CD4-positive, alpha-beta memory T cell (primary cell): ENCODE measurements at regions not wholly inside any gene's neighbourhood (a gene's known extent, or its start where the extent isn't known, plus 50 kb on each side); places are given as distances from the start of the nearest gene placed in this dataset.
"Not testable (repeated sequence)": the region's sequence is repeated elsewhere in the genome, so short reads cannot be mapped to it uniquely, and the experiment has no call there.

Experiments used
- CTCF ChIA-PET: fragments of 350-600 bp; sonication (Branson Sonifier 250); formaldehyde crosslinking; loops from one replicate; lab custom pipeline; 2021; ENCODE audit warnings: inconsistent platforms; ENCODE audit not compliant: partially characterized antibody; lab: Charles Lee
- POLR2A ChIA-PET: fragments of 350-600 bp; sonication (Branson Sonifier 250); formaldehyde crosslinking; loops from one replicate; lab custom pipeline; 2021; ENCODE audit not compliant: partially characterized antibody; lab: Charles Lee
- DNase-seq, 5 donors: peaks; one replicate each; pipeline versions ENCODE4 v3.0.0 to v3.0.0-alpha.2; 2020 to 2022; ENCODE audit warnings: mixed read lengths in 1 of 5
- H3K27ac ChIP-seq: one replicate; pipeline ENCODE4 v1.7.0; 2013; ENCODE audit warnings: low read depth, low read length
- H3K27me3 ChIP-seq: 2 replicates; pipeline ENCODE4 v1.7.0; 2013; ENCODE audit warnings: mild to moderate bottlenecking, low read length, moderate library complexity; ENCODE audit not compliant: insufficient read depth
- H3K36me3 ChIP-seq: 2 replicates; pipeline ENCODE4 v1.7.0; 2013; ENCODE audit warnings: mild to moderate bottlenecking, low read length, moderate library complexity; ENCODE audit not compliant: insufficient read depth
- H3K4me1 ChIP-seq: 2 replicates; pipeline ENCODE4 v1.7.0; 2013; ENCODE audit warnings: mild to moderate bottlenecking, low read length, moderate library complexity; ENCODE audit not compliant: insufficient read depth
- H3K4me3 ChIP-seq, 2 donors: one replicate each; pipeline ENCODE4 v1.7.0; 2013; ENCODE audit warnings: low read length in 2 of 2, mild to moderate bottlenecking in 1 of 2
- H3K9me3 ChIP-seq, 2 donors: one replicate each; pipeline ENCODE4 v1.7.0; 2013; ENCODE audit warnings: low read length in 2 of 2, control low read depth in 1 of 2; ENCODE audit not compliant: control insufficient read depth in 1 of 2
- H3K27ac Mint-ChIP-seq, 7 donors: one replicate each; pipeline ENCODE4 v1.8.0; 2020 to 2021; ENCODE audit warnings: mixed read lengths in 7 of 7, mild to moderate bottlenecking in 6 of 7, inconsistent platforms in 3 of 7, moderate library complexity in 3 of 7
- H3K27me3 Mint-ChIP-seq, 2 donors: one replicate each; pipeline ENCODE4 v1.8.0; 2020 to 2021; ENCODE audit warnings: mixed read lengths in 2 of 2
- H3K36me3 Mint-ChIP-seq, 2 donors: one replicate each; pipeline ENCODE4 v1.8.0; 2020 to 2021; ENCODE audit warnings: mixed read lengths in 2 of 2, inconsistent platforms in 1 of 2, mild to moderate bottlenecking in 1 of 2
- H3K4me1 Mint-ChIP-seq, 4 donors: one replicate each; pipeline ENCODE4 v1.8.0; 2020 to 2021; ENCODE audit warnings: mixed read lengths in 4 of 4, mild to moderate bottlenecking in 1 of 4
- H3K4me3 Mint-ChIP-seq, 8 donors: one replicate each; pipeline ENCODE4 v1.8.0; 2020 to 2021; ENCODE audit warnings: mixed read lengths in 8 of 8, mild to moderate bottlenecking in 7 of 8, moderate library complexity in 6 of 8, inconsistent platforms in 3 of 8
- H3K9me3 Mint-ChIP-seq, 8 donors: one replicate each; pipeline ENCODE4 v1.8.0; 2020 to 2021; ENCODE audit warnings: mixed read lengths in 8 of 8, mild to moderate bottlenecking in 5 of 8, inconsistent platforms in 3 of 8, moderate library complexity in 1 of 8
- intact Hi-C: fragments of 100-400 bp; cut with micrococcal nuclease; formaldehyde crosslinking; loops from one replicate; pipeline ENCODE4 v1.15.1; 2023

GRCh38 chrX:127207326-127207725 is 387.8 kb downstream of the PRR32 start:
- no peaks in the 10 kb centered on the region for H3K36me3 ChIP-seq
- Mint-ChIP-seq H3K9me3 (peaks cover 0 to 5% (median 3%) of the 10 kb centered on the region in 8 donors), H3K27me3 (no peaks in the 10 kb centered on the region), H3K4me3 (no peak overlapping the region), H3K27ac (no peak overlapping the region), H3K36me3 (no peaks in the 10 kb centered on the region), H3K4me1 (no peaks in the 10 kb centered on the region)
- intact Hi-C loops, result no loop called here
- no peak for DNase-seq
- no peak overlapping the region for H3K27ac ChIP-seq
- H3K4me1 ChIP-seq, result no peaks in the 10 kb centered on the region
- no peaks in the 10 kb centered on the region for H3K27me3 ChIP-seq
- no peak overlapping the region for H3K4me3 ChIP-seq
- ChIA-PET CTCF (no interaction called here), POLR2A (no interaction called here)
- no peaks in the 10 kb centered on the region for H3K9me3 ChIP-seq

DNA sequence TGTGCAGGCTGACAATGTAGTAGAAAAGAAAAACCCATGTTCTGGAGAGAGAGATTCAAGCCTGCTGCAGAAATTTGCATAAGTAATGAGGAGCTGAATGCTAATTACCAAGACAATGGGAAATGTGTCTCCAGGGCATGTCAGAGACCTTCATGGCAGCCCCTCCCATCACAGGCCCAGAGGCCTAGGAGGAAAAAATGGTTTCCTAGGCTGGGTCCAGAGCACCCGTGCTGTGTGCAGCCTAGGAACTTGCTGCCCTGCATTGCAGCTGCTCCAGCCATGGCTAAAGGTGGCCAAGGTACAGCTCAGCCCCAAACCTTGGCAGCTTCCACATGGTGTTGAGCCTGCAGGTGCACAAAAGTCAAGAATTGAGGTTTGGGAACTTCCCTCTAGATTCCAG is 402.3 kb downstream of the PRR32 start:
- H3K27me3 Mint-ChIP-seq, H3K36me3 Mint-ChIP-seq, POLR2A ChIA-PET: not testable (repeated sequence)

DNA sequence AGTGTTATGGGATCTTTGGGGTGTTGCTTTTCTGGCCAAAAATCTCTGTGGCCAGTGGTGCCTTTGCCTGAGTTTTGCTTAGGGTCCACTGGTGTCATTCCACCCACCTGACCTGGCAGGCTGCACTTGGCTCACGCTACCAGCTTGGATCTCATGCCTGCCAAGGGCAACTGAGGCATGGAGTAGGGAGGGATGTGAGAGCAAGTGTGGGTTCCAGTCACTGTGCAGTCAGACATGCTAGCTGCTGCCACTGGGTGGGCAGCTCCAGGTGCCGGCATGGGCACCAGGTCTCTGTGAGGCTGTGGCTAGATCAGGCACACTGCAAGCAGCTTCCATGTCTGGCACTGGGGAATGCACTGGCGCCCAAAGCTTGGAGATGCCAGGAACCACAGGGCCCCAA is 424.1 kb downstream of the PRR32 start:
- CTCF ChIA-PET, result no interaction called here
- no peak overlapping the region for H3K27ac ChIP-seq
- no peak overlapping the region for H3K27ac Mint-ChIP-seq
- no peaks in the 10 kb centered on the region for H3K4me1 Mint-ChIP-seq
- H3K36me3 ChIP-seq, result no peaks in the 10 kb centered on the region
- H3K27me3 Mint-ChIP-seq, result no peaks in the 10 kb centered on the region
- no peaks in the 10 kb centered on the region for H3K36me3 Mint-ChIP-seq
- H3K4me1 ChIP-seq, result no peaks in the 10 kb centered on the region
- intact Hi-C loops, result no loop called here
- H3K4me3 Mint-ChIP-seq, result no peak overlapping the region
- no peaks in the 10 kb centered on the region for H3K9me3 ChIP-seq
- H3K27me3 ChIP-seq, result no peaks in the 10 kb centered on the region
- POLR2A ChIA-PET, result no interaction called here
- peaks cover 0 to 2% (median 0%) of the 10 kb centered on the region in 8 donors for H3K9me3 Mint-ChIP-seq
- H3K4me3 ChIP-seq, result no peak overlapping the region
- no peak for DNase-seq

More for the DNA sequence above, 402.3 kb downstream of the PRR32 start:
- H3K4me3 ChIP-seq, DNase-seq, H3K4me1 Mint-ChIP-seq, H3K27ac ChIP-seq, H3K4me1 ChIP-seq, CTCF ChIA-PET, H3K27me3 ChIP-seq, H3K36me3 ChIP-seq, intact Hi-C loops, H3K27ac Mint-ChIP-seq, H3K9me3 ChIP-seq, H3K4me3 Mint-ChIP-seq: not testable (repeated sequence)
- H3K9me3 Mint-ChIP-seq, result peaks cover 0 to 25% (median 8%) of the 10 kb centered on the region in 8 donors

- no peak overlapping the region for H3K27ac ChIP-seq
- H3K36me3 ChIP-seq, result no peaks in the 10 kb centered on the region
- Mint-ChIP-seq H3K4me3 (no peak overlapping the region), H3K4me1 (no peaks in the 10 kb centered on the region), H3K9me3 (peaks cover 0 to 11% (median under 1%) of the 10 kb centered on the region in 8 donors), H3K27ac (no peak overlapping the region), H3K27me3 (no peaks in the 10 kb centered on the region), H3K36me3 (no peaks in the 10 kb centered on the region)
- no peak for DNase-seq
- ChIA-PET POLR2A (no interaction called here), CTCF (no interaction called here)
- no peaks in the 10 kb centered on the region for H3K27me3 ChIP-seq
- intact Hi-C loops, result no loop called here
- H3K9me3 ChIP-seq, result no peaks in the 10 kb centered on the region
- H3K4me1 ChIP-seq, result no peaks in the 10 kb centered on the region
- H3K4me3 ChIP-seq, result no peak overlapping the region
Observed at GRCh38 chrX:127259742-127260141, 440.2 kb downstream of the PRR32 start.

GRCh38 chrX:127276326-127276725 is 456.8 kb downstream of the PRR32 start:
- H3K9me3 ChIP-seq, result no peaks in the 10 kb centered on the region
- no peak overlapping the region for H3K4me3 ChIP-seq
- Mint-ChIP-seq H3K4me1 (no peaks in the 10 kb centered on the region), H3K27ac (no peak overlapping the region), H3K27me3 (no peaks in the 10 kb centered on the region), H3K4me3 (no peak overlapping the region), H3K9me3 (peaks cover 0 to 5% (median under 1%) of the 10 kb centered on the region in 8 donors), H3K36me3 (no peaks in the 10 kb centered on the region)
- H3K27ac ChIP-seq, result no peak overlapping the region
- H3K27me3 ChIP-seq, result no peaks in the 10 kb centered on the region
- no peaks in the 10 kb centered on the region for H3K36me3 ChIP-seq
- DNase-seq, result no peak
- intact Hi-C loops, result no loop called here
- no peaks in the 10 kb centered on the region for H3K4me1 ChIP-seq
- POLR2A ChIA-PET, result no interaction called here
- CTCF ChIA-PET, result no interaction called here

- H3K4me1 ChIP-seq, result no peaks in the 10 kb centered on the region
- DNase-seq, result no peak
- H3K36me3 Mint-ChIP-seq, result no peaks in the 10 kb centered on the region
- H3K4me1 Mint-ChIP-seq, result no peaks in the 10 kb centered on the region
- intact Hi-C loops, result no loop called here
- no peak overlapping the region for H3K27ac ChIP-seq
- no peaks in the 10 kb centered on the region for H3K9me3 ChIP-seq
- no peak overlapping the region for H3K4me3 ChIP-seq
- H3K36me3 ChIP-seq, result no peaks in the 10 kb centered on the region
- no peak overlapping the region for H3K27ac Mint-ChIP-seq
- H3K27me3 Mint-ChIP-seq, result no peaks in the 10 kb centered on the region
- H3K27me3 ChIP-seq, result no peaks in the 10 kb centered on the region
- peaks cover 0 to 2% (median 0%) of the 10 kb centered on the region in 8 donors for H3K9me3 Mint-ChIP-seq
- no peak overlapping the region for H3K4me3 Mint-ChIP-seq
- POLR2A ChIA-PET, result no interaction called here
- CTCF ChIA-PET, result no interaction called here
Observed at GRCh38 chrX:127300511-127300910, 481.0 kb downstream of the PRR32 start.

- ChIA-PET CTCF (no interaction called here), POLR2A (no interaction called here)
- H3K27me3 ChIP-seq, result no peaks in the 10 kb centered on the region
- H3K4me3 Mint-ChIP-seq, result no peak overlapping the region
- H3K4me1 Mint-ChIP-seq, result no peaks in the 10 kb centered on the region
- H3K36me3 Mint-ChIP-seq, result no peaks in the 10 kb centered on the region
- H3K4me1 ChIP-seq, result no peaks in the 10 kb centered on the region
- no peaks in the 10 kb centered on the region for H3K36me3 ChIP-seq
- DNase-seq, result no peak
- no peak overlapping the region for H3K27ac ChIP-seq
- H3K27ac Mint-ChIP-seq, result no peak overlapping the region
- H3K4me3 ChIP-seq, result no peak overlapping the region
- intact Hi-C loops, result no loop called here
- H3K9me3 Mint-ChIP-seq, result peaks cover 0 to 4% (median under 1%) of the 10 kb centered on the region in 8 donors
- H3K9me3 ChIP-seq, result no peaks in the 10 kb centered on the region
- H3K27me3 Mint-ChIP-seq, result no peaks in the 10 kb centered on the region
Observed at GRCh38 chrX:127302841-127303240, 483.3 kb downstream of the PRR32 start.

DNA sequence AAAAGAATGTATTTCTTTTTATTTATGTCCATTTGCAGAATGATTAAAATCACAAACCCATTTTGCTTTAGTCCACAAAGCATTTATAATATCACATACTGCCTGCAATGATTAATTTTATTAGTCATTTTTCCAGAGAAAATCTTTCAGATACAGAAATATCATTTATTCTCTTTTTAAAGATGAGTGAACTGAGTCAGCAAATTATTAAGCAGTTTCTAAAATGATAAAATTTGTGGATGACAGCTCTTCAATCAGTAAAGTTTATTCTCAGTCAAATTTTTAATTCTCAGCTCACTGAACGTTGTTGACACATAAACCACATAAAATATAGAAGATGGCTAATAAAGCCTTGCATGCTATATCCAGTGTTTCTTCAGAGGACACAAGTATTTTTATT is 485.5 kb downstream of the PRR32 start:
- ChIA-PET POLR2A (no interaction called here), CTCF (no interaction called here)
- no peaks in the 10 kb centered on the region for H3K27me3 ChIP-seq
- no peaks in the 10 kb centered on the region for H3K4me1 ChIP-seq
- Mint-ChIP-seq H3K4me1 (no peaks in the 10 kb centered on the region), H3K4me3 (no peak overlapping the region), H3K27me3 (no peaks in the 10 kb centered on the region), H3K27ac (no peak overlapping the region), H3K9me3 (peaks cover 0 to 8% (median 4%) of the 10 kb centered on the region in 8 donors), H3K36me3 (no peaks in the 10 kb centered on the region)
- no peak overlapping the region for H3K4me3 ChIP-seq
- intact Hi-C loops, result no loop called here
- no peak overlapping the region for H3K27ac ChIP-seq
- H3K36me3 ChIP-seq, result no peaks in the 10 kb centered on the region
- no peaks in the 10 kb centered on the region for H3K9me3 ChIP-seq
- no peak for DNase-seq
